ENCODE measurements at regions not wholly inside any gene's neighbourhood (a gene's known extent, or its start where the extent isn't known, plus 50 kb on each side); places are given as distances from the start of the nearest gene placed in this dataset.

DNA sequence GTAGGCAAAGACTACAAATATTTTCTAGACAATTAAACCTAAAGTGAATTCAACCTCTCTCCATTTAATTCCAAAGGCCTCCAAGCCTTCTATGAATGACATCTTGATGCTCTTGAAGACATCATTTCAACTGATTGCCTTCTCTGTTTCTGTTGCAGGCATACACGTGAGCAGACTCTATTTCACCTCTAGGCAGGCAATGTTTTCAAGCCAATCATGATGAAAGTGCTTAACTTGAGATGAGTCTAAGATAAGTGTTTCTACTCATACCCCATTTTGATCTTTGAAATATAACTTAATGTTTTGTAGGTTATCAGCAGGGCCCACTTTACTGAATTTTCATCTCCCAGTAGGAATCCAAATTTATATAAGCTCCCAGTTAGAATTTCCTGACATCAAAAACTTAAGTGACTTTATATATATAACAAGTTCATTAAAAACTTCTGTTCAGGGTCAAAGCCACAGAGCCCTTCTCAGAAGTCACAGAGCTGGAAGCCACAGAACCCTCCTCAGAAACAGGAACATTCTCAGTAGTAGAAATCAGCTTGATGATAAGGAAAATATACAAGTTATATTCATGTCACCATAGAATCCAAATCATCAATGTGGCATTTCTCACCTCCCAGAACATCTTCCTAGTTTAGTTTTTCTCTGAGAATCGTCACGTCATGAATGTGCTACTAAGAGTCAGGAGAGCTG, 108.5 kb downstream of the PHLDA1 start:
- TF ChIP-seq, protein P1, sequence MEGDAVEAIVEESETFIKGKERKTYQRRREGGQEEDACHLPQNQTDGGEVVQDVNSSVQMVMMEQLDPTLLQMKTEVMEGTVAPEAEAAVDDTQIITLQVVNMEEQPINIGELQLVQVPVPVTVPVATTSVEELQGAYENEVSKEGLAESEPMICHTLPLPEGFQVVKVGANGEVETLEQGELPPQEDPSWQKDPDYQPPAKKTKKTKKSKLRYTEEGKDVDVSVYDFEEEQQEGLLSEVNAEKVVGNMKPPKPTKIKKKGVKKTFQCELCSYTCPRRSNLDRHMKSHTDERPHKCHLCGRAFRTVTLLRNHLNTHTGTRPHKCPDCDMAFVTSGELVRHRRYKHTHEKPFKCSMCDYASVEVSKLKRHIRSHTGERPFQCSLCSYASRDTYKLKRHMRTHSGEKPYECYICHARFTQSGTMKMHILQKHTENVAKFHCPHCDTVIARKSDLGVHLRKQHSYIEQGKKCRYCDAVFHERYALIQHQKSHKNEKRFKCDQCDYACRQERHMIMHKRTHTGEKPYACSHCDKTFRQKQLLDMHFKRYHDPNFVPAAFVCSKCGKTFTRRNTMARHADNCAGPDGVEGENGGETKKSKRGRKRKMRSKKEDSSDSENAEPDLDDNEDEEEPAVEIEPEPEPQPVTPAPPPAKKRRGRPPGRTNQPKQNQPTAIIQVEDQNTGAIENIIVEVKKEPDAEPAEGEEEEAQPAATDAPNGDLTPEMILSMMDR (conservative IDR thresholded peaks at IDR 0.05; ENCODE audit: low read length): no peak
- no peak for TF ChIP-seq EZH2phosphoT487 (IDR thresholded peaks at IDR 0.05; ENCODE audit: borderline replicate concordance)

All from Loucy (cell line).